Skeletal muscle tissue (tissue), 3 donors: ENCODE measurements at regions not wholly inside any gene's neighbourhood (a gene's known extent, or its start where the extent isn't known, plus 50 kb on each side); places are given as distances from the start of the nearest gene placed in this dataset.
"Not testable (repeated sequence)": the region's sequence is repeated elsewhere in the genome, so short reads cannot be mapped to it uniquely, and the experiment has no call there.

Experiments used
- H3K27ac ChIP-seq: one replicate; pipeline ENCODE4 v1.7.0; 2013; ENCODE audit warnings: mild to moderate bottlenecking, low read depth, low read length, inconsistent platforms
- H3K27me3 ChIP-seq, 3 donors: one replicate each; pipeline ENCODE4 v1.7.0; 2013; ENCODE audit warnings: low read length in 3 of 3; ENCODE audit not compliant: control insufficient read depth in 3 of 3, insufficient read depth in 3 of 3
- H3K36me3 ChIP-seq, 3 donors: one replicate each; pipeline ENCODE4 v1.7.0; 2013; ENCODE audit warnings: low read length in 3 of 3; ENCODE audit not compliant: control insufficient read depth in 3 of 3, insufficient read depth in 3 of 3
- H3K4me1 ChIP-seq, 3 donors: one replicate each; pipeline ENCODE4 v1.7.0; 2013; ENCODE audit warnings: low read length in 3 of 3, mild to moderate bottlenecking in 3 of 3; ENCODE audit not compliant: control insufficient read depth in 3 of 3, insufficient read depth in 3 of 3
- H3K4me3 ChIP-seq, 3 donors: one replicate each; pipeline ENCODE4 v1.7.0; 2013; ENCODE audit warnings: low read length in 3 of 3
- H3K9ac ChIP-seq, 3 donors: one replicate each; pipeline ENCODE4 v1.7.0; 2013; ENCODE audit warnings: low read length in 3 of 3, mild to moderate bottlenecking in 3 of 3, moderate library complexity in 2 of 3, low read depth in 1 of 3
- H3K9me3 ChIP-seq, 3 donors: one replicate each; pipeline ENCODE4 v1.7.0; 2013; ENCODE audit warnings: low read length in 3 of 3; ENCODE audit not compliant: control insufficient read depth in 3 of 3
- donor health status: Osteomylitis.

GRCh38 chr6:145147559-145147958, 587.8 kb downstream of the EPM2A start:
- Histone ChIP-seq H3K27ac (no peak overlapping the region), H3K4me1 (peaks cover 0 to 6% (median 6%) of the 10 kb centered on the region in 3 donors), H3K9ac (no peak overlapping the region), H3K4me3 (no peak overlapping the region), H3K27me3 (no peaks in the 10 kb centered on the region), H3K36me3 (no peaks in the 10 kb centered on the region), H3K9me3 (no peaks in the 10 kb centered on the region)

DNA sequence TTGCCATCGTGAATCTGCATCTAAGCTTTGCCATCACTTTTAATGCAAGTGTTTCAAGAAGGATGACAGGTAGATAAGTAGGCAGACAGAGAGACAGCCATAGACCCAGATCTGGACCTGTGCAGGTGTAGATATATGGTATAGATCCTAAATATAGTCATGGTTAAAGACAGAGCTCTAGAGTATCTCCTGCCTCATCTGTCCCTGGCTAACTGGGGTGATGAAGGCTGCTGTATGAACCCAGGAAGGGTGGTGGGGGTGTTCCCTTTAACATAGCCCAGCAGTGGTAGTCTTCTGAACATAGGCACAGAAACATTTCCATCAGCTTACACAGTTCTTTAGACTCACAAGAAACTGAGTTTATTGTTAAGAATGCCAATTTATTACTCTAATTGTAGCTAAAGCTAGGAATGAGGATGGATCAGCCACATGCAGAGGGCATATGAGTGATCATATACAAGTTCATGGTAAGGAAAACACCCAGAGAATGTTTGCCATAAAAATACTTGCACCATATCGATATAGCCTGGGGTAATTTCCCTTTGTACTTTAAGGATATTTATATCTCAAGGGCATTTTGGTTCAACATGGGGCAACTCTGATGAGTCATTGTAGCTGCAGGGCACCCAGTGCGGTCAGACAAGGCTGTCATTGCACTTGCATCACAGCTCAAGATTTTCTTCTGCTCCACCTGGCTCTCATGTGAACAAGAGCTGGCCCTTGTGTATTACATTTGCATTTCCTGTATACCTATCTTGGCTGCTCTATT, 587.2 kb downstream of the EPM2A start:
- peak overlapping the region; percentile 14 for H3K27ac ChIP-seq
- H3K4me3 ChIP-seq, result no peak overlapping the region
- H3K9ac ChIP-seq, result no peak overlapping the region
- H3K4me1 ChIP-seq, result peaks cover 0 to 6% (median 6%) of the 10 kb centered on the region in 3 donors
- H3K36me3 ChIP-seq, result no peaks in the 10 kb centered on the region
- H3K27me3 ChIP-seq, result no peaks in the 10 kb centered on the region
- no peaks in the 10 kb centered on the region for H3K9me3 ChIP-seq

GRCh38 chr6:145148776-145149175, 586.5 kb downstream of the EPM2A start:
- H3K4me3 ChIP-seq, result no peak overlapping the region
- H3K4me1 ChIP-seq, result peaks cover 0 to 6% (median 6%) of the 10 kb centered on the region in 3 donors
- no peaks in the 10 kb centered on the region for H3K27me3 ChIP-seq
- no peak overlapping the region for H3K9ac ChIP-seq
- no peaks in the 10 kb centered on the region for H3K36me3 ChIP-seq
- H3K9me3 ChIP-seq, result no peaks in the 10 kb centered on the region
- H3K27ac ChIP-seq, result no peak overlapping the region

- Histone ChIP-seq H3K27me3 (no peaks in the 10 kb centered on the region), H3K9ac (no peak overlapping the region), H3K36me3 (no peaks in the 10 kb centered on the region), H3K9me3 (no peaks in the 10 kb centered on the region), H3K27ac (no peak overlapping the region), H3K4me3 (no peak overlapping the region), H3K4me1 (peaks cover 0 to 6% (median 6%) of the 10 kb centered on the region in 3 donors)
These were observed 583.7 kb downstream of the EPM2A start for GRCh38 chr6:145151624-145152023.

DNA sequence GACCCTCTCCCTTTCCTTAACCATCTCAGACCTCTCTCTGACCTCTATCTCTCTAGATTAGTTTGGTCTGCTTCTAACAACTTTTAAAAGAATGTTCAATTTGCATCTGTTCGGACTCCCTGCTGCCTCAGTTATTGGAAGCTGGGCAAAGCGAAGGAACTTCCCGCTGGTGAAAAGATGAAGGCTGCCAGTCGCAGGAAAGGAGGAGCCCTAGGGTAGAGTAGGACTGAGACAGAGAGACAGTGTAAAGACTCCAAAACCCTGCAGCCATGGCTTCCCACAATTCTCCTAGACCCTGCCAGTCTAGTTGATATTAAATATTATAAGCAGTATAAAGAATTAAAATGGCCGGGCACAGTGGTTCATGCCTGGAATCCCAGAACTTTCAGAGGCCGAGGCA, 581.8 kb downstream of the EPM2A start:
- Histone ChIP-seq H3K9ac (no peak overlapping the region), H3K4me1 (peaks cover 0 to under 1% (median 0%) of the 10 kb centered on the region in 3 donors), H3K27ac (no peak overlapping the region), H3K9me3 (no peaks in the 10 kb centered on the region), H3K4me3 (no peak overlapping the region), H3K27me3 (no peaks in the 10 kb centered on the region), H3K36me3 (no peaks in the 10 kb centered on the region)

DNA sequence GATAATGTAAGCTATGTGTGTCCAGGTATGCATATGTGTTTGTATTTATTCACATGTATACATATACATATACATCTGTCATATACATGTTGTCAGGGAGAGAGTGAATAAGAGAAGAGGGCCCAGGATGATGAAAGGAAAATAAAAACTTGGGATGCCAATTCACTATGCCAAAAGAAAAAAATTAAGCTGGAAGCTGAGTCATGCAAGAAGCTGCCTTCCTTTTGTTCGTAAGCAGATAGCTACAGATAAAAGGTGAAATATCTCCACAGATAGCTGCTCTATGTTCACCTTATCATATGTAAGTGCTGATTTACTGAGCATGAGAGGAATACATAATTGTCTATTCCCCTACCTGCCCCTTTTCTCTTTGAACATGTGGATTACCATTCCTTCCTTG, 579.9 kb downstream of the EPM2A start:
- peaks cover 0 to 8% (median 7%) of the 10 kb centered on the region in 3 donors for H3K9me3 ChIP-seq

DNA sequence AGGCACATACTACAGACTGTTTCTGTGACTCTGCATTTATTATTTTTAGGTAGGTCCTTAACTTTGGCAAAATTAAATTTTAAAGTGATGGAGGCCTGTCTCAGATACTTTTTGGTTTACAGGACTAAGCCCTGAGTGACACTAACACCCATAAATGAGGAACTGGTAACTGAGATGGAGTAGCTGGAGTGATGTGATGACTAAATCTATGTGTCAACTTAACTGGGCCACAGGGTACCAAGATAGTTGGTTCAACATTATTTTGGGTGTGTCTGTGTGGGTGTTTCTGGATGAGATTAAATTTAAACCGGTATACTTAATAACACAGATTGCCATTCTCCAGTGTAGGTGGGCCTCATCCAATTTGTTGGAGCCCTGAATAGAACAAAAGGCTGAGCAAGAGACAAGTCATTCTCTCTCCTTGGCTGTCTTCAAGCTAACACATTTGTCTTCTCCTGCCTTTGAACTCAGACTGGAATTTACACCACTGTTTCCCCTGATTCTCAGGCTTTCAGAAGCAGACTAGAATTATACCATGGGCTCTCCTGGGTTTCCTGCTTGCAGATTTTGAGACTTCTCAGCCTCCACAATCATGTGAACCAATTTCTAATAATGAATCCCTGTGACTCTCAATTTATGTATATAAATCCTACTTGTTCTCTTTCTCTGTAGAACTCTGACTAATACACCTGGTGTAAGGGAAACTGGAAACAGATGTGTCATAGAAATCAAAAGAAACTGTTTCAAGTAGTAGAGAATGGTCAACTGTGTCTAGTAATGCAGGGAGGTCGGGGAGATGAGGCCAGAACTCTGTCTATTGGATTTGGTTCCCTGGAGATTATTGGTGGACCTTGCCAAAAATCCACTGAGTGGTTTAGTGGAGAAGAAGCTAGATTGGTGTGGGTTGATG, 579.2 kb downstream of the EPM2A start:
- H3K4me1 ChIP-seq, result no peaks in the 10 kb centered on the region
- no peak overlapping the region for H3K4me3 ChIP-seq
- H3K36me3 ChIP-seq, result no peaks in the 10 kb centered on the region
- no peak overlapping the region for H3K9ac ChIP-seq
- no peak overlapping the region for H3K27ac ChIP-seq
- peaks cover 0 to 8% (median 7%) of the 10 kb centered on the region in 3 donors for H3K9me3 ChIP-seq
- no peaks in the 10 kb centered on the region for H3K27me3 ChIP-seq

More for the DNA sequence above, 579.9 kb downstream of the EPM2A start:
- Histone ChIP-seq H3K27ac (no peak overlapping the region), H3K36me3 (no peaks in the 10 kb centered on the region), H3K27me3 (no peaks in the 10 kb centered on the region), H3K4me3 (no peak overlapping the region), H3K9ac (no peak overlapping the region), H3K4me1 (no peaks in the 10 kb centered on the region)

DNA sequence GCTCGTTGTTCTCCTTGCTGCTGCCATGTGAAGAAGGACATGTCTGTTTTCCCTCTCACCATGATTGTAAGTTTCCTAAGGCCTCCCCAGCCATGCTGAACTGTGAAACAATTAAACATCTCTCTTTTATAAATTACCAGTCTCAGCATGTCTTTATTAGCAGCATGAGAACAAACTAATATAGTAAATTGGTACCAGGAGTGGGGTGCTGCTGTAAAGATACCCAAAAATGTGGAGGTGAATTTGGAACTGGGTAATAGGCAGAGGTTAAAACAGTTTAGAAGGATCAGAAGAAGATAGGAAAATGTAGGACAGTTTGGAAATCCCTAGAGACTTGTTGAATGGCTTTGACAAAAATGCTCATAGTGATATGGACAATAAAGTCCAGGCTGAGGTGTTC, 576.7 kb downstream of the EPM2A start:
- H3K27ac ChIP-seq, H3K4me1 ChIP-seq, H3K9ac ChIP-seq, H3K36me3 ChIP-seq, H3K27me3 ChIP-seq, H3K4me3 ChIP-seq, H3K9me3 ChIP-seq: not testable (repeated sequence)

DNA sequence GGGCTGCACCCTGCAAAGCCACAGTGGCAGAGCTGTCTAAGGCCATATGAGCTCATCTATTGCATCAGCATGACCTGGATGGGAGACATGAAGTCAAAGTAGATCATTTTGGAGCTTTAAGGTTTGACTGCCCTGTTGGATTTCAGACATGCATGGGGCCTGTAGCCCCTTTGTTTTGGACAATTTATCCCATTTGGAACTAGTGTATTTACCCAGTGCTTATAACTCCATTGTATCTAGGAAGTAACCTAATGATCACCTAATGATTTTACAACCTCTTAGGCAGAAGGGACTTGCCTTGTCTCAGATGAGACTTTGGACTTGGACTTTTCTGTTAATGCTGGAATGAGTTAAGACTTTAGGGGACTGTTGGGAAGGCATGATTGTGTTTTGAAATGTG, 575.4 kb downstream of the EPM2A start:
- H3K36me3 ChIP-seq, result no peaks in the 10 kb centered on the region
- no peaks in the 10 kb centered on the region for H3K27me3 ChIP-seq
- no peak overlapping the region for H3K27ac ChIP-seq
- H3K4me1 ChIP-seq, result no peaks in the 10 kb centered on the region
- peaks cover 0 to 8% (median 7%) of the 10 kb centered on the region in 3 donors for H3K9me3 ChIP-seq
- no peak overlapping the region for H3K4me3 ChIP-seq
- no peak overlapping the region for H3K9ac ChIP-seq

DNA sequence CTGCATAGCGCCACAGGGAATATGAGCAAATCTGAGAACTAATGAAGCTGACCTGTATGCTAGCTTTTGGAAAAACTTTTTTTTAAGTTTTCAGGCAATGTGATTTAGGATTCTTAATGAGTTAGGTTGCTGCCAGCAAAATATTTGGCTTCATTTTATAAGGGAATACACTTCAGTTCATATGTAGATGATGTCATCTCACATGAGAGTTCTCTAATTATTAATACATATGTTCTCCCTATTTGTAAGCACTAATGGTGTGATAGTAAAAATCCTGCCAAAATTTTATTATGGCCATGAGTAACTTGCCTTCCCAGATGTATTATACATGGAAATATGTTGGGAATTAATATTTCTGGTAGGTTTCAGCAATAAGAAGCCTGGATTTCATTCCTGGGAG, 573.8 kb downstream of the EPM2A start:
- H3K9me3 ChIP-seq, result peaks cover 0 to 8% (median 7%) of the 10 kb centered on the region in 3 donors
- H3K27me3 ChIP-seq, result no peaks in the 10 kb centered on the region

More for the DNA sequence above, 573.8 kb downstream of the EPM2A start:
- Histone ChIP-seq H3K27ac (no peak overlapping the region), H3K4me1 (no peaks in the 10 kb centered on the region), H3K4me3 (no peak overlapping the region), H3K36me3 (no peaks in the 10 kb centered on the region), H3K9ac (no peak overlapping the region)
